H7 (cell line): ENCODE measurements at regions not wholly inside any gene's neighbourhood (a gene's known extent, or its start where the extent isn't known, plus 50 kb on each side); places are given as distances from the start of the nearest gene placed in this dataset.

ENCODE experiments used
- DNase-seq: peaks from one replicate; pipeline ENCODE4 v3.0.0; 2012
- H3K27me3 ChIP-seq: 2 replicates; pipeline ENCODE4 v1.6.0; 2011; ENCODE audit warnings: mild to moderate bottlenecking, low read length; ENCODE audit not compliant: control insufficient read depth, insufficient read depth
- H3K36me3 ChIP-seq: replicated peaks from 2 replicates; pipeline ENCODE4 v1.5.1; 2011; ENCODE audit warnings: low read length; ENCODE audit not compliant: control insufficient read depth, insufficient read depth
- H3K4me3 ChIP-seq: 2 replicates; pipeline ENCODE4 v1.5.1; 2011; ENCODE audit warnings: low read depth, mild to moderate bottlenecking, control low read depth, low read length, moderate library complexity; ENCODE audit not compliant: insufficient read depth

DNA sequence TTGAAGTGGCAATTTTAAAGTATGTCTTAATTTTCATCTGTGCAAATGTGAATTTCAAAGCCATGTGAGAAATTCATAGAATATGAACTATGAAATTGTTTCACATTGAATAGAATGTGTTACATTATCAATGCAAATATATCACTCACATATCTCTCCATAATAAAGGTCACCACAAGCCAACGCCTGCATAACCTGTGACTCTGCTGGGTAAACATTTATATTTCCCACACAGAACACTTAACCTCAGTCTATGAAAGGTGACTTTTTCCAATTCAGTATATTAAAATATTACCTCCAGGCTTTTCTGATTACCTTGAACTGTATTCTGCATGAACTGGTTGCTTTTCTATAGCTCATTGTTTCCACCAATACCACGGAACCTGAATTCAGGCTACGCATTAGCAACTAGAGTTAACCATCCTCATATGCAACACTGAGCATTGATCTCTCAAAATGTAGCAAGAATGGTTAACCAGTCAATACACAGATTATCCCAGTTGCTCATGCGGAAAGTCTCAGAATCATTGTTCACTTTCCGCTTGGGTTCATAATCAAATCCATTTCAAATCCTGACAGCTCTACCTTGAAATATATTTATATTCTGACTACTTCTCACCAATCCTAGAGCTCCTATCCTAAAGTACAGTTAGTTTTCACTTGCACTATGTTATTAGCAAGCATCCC is 126.6 kb upstream of the TYRP1 start:
- no peaks in the 10 kb centered on the region for H3K36me3 ChIP-seq
- H3K27me3 ChIP-seq, result no peaks in the 10 kb centered on the region
- DNase-seq, result no peak
- H3K4me3 ChIP-seq, result no peak overlapping the region

DNA sequence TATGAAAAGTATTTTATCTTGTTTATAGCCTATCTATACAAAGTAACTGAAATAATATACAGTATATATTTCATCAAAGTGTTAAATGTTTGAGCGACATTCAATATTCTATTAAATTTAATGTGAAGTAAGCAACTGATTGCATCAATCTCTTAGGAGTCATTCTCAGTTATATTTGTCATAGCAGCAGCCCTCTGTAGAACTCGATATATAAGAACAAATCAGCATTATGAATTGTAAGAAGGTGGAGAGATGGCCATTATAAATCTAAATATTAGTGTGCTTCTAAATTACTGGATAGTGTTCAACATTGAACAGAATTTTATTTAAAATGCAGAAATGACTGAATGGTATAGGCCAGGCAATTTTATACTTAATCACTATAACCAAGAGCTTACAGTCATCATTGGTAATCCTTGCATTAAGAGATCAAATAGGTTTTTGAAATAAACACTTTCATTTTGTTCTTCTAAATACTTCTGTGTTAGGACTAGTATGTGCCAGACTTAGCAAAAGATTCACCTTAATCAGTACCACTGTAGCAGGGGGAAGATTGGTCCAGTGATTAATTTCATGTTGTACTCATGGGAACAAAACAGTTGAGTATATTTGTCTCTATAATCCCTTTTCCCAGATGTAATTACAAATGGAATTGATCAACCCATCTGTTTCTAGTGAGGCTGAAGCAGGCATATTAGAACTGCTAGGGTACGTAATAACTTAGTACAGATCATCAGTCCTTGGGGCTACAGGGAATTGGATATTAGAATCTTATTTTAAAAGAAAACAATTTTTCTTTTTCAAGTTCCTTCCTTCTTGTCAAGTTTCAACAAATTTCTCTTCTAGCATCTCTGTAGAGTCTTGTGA is 108.3 kb upstream of the TYRP1 start:
- no peak for DNase-seq
- Histone ChIP-seq H3K27me3 (no peaks in the 10 kb centered on the region), H3K4me3 (no peak overlapping the region), H3K36me3 (no peaks in the 10 kb centered on the region)

DNA sequence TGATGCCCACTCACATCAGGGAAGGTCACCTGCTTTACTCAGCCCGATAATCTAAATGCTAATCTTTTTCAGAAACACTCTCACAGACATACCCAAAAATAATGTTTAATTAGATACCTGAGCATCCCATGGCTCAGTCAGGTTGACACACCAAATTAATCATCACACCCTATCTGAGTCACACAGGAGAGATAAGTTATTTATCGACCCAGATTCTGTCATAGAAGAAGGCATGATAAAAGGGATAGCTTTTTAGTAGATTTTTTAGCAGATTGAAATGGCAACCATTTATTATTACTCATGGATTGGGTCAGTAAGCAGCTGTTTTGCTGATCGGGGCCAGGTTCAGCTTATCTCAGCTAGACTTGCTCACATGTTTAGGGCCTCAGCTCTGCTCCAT is 97.8 kb upstream of the TYRP1 start:
- Histone ChIP-seq H3K4me3 (no peak overlapping the region), H3K36me3 (no peaks in the 10 kb centered on the region), H3K27me3 (no peaks in the 10 kb centered on the region)
- DNase-seq, result no peak

DNA sequence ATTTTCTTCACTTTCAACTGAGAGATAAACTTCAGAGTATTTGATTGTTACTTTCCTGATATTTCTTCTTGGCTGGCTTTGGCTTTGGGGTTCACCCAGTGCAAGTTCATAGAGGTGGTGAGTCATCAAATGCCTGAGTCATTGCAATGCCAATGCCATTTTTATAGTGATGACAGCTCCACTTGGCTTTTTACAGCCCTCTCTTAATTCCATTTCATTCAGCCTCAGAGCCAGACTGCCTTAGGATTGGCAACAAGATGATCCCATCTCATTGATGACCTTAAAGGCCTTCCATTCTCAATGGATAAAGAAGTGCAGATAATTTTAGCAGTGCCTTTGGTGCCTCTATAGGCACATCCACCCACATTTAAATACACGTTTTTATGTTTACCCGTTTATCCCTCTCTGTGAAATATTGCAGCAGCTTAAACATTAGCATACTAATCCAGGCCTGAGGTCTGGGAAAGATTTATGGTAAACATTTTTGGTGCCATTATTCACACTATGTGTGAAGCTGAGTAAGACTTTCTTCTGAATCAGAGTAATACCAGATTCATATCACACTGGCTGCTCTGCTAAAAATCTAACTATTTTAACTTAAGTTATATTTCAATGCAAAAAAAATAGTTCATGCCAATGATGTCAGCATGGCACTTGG is 88.9 kb upstream of the TYRP1 start:
- Histone ChIP-seq H3K36me3 (no peaks in the 10 kb centered on the region), H3K27me3 (no peaks in the 10 kb centered on the region), H3K4me3 (no peak overlapping the region)
- DNase-seq, result no peak

DNA sequence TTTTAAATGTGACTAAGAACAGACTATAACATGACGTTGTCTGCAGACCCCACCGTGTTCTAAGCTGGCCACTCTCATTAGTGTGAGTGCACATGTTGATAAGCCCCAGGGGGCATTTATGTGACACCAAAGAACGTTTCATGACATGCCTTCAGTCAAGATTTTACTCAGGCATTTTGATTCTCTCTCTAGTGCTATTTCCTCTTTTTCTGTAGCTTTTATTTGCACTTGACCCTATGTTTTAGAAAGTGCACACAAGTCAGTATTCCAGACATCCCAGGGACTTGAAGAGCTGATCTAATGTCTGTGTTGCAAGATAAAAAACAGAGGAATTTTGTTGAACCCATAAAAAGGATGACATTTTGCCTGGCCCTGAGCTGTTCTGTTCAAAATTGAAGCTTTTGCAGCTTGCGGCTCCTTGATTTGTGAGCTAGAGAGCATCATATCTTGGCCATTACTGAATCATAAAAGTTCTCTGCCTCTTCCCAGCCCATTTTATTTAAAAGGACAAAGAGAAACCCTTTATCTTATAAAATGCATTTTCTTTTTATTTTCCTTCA is 80.9 kb upstream of the TYRP1 start:
- no peak for DNase-seq
- Histone ChIP-seq H3K4me3 (no peak overlapping the region), H3K36me3 (no peaks in the 10 kb centered on the region), H3K27me3 (no peaks in the 10 kb centered on the region)

DNA sequence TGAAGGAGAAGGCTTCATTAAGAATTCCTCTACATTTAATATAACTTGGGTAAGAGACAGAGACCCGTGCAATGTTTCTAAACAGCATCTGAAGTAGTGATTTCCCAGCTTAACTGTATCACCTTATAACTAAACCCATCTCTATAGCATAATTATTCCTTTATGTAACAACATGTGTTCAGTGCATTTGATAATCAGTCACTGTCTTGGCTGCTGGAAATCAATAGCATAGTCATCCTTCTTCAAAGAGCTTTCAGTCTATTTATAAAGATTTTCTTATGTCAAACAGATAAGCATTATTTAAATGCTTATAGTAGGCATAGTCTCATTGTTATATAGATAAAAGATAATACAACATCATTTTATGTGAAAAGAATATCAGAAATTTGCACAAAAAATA is 80.1 kb upstream of the TYRP1 start:
- Histone ChIP-seq H3K27me3 (no peaks in the 10 kb centered on the region), H3K4me3 (no peak overlapping the region), H3K36me3 (no peaks in the 10 kb centered on the region)
- DNase-seq, result no peak

DNA sequence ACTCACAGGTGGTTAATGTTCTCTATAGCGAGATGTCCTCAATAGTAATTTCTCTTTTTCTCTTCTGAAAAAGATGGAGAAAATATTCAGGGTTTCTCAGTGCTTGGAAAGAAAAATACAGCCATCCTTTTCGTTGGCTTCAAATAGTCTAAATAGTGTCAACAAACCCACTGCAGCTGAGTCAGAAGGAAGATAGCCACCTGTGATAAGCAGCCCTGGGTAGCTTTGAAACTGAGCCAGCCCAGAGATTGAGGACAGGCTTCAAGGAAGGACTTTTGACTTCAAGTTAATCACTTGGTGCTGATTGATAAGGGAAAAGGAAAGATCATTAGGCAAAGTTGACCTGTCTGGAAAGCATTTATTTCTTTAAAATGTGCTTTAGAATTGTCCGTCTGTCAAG is 78.7 kb upstream of the TYRP1 start:
- no peak overlapping the region for H3K4me3 ChIP-seq
- no peaks in the 10 kb centered on the region for H3K27me3 ChIP-seq

DNA sequence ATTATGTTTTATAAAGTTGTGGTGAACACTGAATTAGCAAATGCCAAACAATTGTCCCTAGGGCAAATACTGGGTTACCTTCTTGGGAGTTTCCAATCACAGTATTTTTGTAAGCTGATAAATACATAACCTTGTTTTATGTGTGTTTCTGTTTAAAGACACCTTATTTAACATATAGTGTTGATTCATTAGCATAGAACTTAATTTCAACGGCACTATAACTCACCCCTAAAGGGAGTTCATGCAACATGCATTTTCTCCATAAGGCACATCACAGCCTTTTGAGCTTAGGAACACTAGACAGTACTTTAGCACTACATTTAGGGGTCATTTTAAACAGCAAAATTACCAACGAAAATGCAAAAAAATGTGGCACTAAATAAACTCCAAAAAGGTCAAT is 74.2 kb upstream of the TYRP1 start:
- H3K27me3 ChIP-seq, result no peaks in the 10 kb centered on the region
- no peak for DNase-seq
- no peak overlapping the region for H3K4me3 ChIP-seq
- H3K36me3 ChIP-seq, result no peaks in the 10 kb centered on the region

More for the DNA sequence above, 78.7 kb upstream of the TYRP1 start:
- H3K36me3 ChIP-seq, result no peaks in the 10 kb centered on the region
- DNase-seq, result no peak

DNA sequence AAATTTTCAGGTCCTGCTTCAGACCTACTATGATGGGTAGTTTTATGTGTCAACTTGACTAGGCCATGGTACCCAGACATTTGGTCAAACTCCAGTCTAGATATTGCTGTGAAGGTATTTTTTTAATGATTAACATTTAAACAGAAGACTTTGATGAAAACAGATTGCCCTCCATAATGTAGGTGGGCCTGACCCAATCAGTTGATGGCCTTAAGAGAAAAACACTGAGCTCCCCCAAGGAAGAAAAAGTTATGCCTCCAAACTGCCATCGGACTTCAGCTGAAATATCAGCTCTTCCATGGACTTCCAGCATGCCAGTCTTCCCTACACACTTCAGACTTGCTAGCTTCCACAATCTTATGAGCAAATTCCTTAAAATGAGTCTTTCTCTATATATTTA is 67.3 kb upstream of the TYRP1 start:
- no peak overlapping the region for H3K4me3 ChIP-seq
- no peak for DNase-seq
- no peaks in the 10 kb centered on the region for H3K36me3 ChIP-seq
- no peaks in the 10 kb centered on the region for H3K27me3 ChIP-seq

DNA sequence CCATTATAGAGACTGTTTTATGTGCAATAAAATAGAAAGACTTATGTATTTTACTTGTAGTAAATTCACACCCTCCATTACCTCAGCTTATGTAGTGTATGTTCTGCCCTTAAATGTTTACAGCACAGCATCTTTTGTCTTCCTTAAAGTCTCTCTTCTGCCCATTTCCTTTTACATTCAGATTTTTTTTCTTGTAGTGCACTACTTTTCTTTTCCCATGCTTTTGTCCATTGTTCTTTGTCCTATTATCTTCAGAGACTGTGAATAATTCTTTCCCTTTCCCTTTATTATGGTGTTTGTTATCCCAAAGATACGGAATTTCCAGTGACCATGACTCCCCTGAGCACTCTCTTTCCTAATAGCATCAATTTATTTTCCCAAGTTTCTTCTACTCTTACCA is 66.1 kb upstream of the TYRP1 start:
- Histone ChIP-seq H3K4me3 (no peak overlapping the region), H3K27me3 (no peaks in the 10 kb centered on the region), H3K36me3 (no peaks in the 10 kb centered on the region)

DNA sequence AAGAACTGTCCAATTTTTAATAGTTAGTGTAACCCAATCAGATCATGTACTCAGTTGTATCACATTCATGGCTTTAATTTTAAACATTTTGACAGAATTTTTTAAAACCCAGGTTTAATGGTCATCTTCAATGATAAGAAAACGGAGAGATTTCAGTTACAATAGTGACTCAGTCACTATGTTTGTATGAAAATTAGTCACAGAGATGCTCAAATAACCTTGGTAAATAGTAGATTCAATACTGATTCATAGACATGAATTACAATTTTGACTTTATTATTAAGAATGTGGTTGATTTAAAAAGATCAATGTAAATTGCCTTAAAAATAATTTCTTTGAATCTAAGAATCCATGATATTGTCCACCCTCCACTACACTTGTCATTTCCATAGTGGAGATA is 64.6 kb upstream of the TYRP1 start:
- no peak for DNase-seq
- Histone ChIP-seq H3K36me3 (no peaks in the 10 kb centered on the region), H3K4me3 (no peak overlapping the region), H3K27me3 (no peaks in the 10 kb centered on the region)

More for the DNA sequence above, 66.1 kb upstream of the TYRP1 start:
- DNase-seq, result no peak

DNA sequence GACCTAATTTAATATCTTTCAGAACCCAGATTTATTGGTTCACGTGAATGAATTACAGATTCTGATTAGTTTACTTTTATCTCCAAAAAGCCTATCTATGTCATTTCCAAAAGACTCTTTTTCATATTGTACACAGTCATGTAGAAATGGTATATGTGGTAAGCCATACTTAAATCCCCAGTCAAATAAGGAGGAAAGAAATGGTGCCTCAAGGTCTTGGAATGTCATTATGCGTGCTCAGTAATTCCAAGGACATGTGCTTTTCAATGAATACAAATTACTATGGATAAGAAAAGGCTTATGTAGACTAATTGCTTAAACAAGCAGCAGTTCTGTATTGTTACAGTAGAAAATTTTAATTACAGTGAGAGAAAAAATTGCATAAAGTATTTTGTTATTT is 64.1 kb upstream of the TYRP1 start:
- H3K36me3 ChIP-seq, result no peaks in the 10 kb centered on the region
- no peak for DNase-seq
- no peaks in the 10 kb centered on the region for H3K27me3 ChIP-seq
- no peak overlapping the region for H3K4me3 ChIP-seq

DNA sequence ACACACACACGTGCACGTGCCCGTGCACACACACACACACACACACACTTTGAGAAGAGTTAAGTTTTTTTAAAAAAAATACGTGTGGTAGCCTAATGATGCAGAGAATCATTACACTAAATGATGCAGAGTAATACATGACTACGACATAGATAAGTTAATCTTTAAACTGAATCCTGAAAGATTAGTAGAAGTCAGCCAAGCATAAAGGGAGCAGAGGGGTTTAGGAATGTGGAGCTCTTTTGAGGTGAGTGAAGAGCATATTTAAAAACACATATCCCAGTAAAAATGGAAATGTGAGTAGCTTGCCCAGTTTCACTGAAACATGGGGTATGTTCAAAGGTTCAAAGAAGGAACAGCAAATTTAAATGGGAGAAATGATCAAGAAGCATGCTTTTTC is 61.3 kb upstream of the TYRP1 start:
- no peaks in the 10 kb centered on the region for H3K36me3 ChIP-seq
- H3K4me3 ChIP-seq, result no peak overlapping the region
- no peak for DNase-seq
- no peaks in the 10 kb centered on the region for H3K27me3 ChIP-seq

DNA sequence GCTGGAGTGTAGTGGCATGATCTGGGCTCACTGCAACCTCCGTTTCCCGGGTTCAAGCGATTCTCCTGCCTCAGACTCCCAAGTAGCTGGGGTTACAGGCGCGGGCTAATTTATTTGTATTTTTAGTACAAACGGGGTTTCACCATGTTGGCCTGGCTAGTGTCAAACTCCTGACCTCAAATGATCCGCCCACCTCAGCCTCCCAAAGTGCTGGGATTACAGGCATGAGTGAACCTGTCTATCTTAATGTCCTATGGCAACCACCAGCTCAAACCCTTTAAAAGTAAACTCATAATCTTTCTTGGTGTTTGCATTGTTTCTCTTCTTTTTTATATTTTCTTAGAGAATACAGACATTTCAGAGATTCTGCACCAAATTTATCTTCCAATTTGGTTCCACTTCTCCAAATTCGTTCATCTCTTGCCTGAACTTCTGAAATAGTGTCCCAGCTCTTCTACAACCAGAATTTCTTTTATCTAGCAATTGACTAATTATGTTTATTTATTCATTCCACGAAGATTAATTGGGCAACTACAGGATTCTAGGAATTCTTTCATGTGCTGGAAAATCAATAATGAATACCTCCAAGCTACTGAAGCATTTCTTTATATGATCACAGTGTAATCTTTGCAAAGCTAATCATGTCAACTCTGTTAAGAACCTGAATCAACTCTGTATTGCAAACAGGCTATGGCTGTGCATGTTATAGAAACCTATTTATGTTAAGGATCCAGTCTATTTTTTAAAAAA is 60.0 kb upstream of the TYRP1 start:
- H3K36me3 ChIP-seq, result no peaks in the 10 kb centered on the region
- no peaks in the 10 kb centered on the region for H3K27me3 ChIP-seq
- no peak overlapping the region for H3K4me3 ChIP-seq
- DNase-seq, result no peak
